ENCODE measurements at regions not wholly inside any gene's neighbourhood (a gene's known extent, or its start where the extent isn't known, plus 50 kb on each side); places are given as distances from the start of the nearest gene placed in this dataset.

DNA sequence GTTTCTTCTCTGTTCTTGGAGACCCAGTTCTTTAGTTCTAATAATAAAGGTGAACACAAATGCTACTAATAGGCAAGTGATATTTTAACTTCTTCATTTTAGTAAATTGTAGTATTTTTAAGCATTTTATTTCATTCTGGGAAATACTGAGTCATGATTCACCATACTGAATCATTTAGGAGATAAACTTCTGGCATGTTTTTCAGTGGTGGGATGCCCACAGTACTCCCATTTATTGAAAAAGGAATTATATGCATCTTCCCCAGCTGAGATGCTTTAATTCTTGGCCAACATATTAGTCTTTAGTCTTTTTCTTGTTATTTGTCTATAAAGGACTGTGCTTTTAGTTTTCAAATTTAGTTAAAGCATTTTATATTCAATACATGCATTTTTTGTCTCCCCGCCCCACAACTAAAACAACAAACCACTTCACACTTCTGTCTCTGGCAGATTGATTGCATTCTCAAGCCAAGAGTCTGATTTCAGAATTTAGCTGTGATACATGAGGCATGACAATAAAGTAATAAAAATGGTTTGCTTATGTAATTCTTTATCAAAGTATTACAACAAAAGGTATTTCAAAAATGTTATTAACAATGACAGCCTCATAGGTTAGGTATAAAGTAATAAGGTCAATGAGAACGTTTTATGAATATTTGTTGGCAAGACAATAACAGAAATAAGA, 125.2 kb upstream of the CDH18 start:
- TF ChIP-seq, protein P1, sequence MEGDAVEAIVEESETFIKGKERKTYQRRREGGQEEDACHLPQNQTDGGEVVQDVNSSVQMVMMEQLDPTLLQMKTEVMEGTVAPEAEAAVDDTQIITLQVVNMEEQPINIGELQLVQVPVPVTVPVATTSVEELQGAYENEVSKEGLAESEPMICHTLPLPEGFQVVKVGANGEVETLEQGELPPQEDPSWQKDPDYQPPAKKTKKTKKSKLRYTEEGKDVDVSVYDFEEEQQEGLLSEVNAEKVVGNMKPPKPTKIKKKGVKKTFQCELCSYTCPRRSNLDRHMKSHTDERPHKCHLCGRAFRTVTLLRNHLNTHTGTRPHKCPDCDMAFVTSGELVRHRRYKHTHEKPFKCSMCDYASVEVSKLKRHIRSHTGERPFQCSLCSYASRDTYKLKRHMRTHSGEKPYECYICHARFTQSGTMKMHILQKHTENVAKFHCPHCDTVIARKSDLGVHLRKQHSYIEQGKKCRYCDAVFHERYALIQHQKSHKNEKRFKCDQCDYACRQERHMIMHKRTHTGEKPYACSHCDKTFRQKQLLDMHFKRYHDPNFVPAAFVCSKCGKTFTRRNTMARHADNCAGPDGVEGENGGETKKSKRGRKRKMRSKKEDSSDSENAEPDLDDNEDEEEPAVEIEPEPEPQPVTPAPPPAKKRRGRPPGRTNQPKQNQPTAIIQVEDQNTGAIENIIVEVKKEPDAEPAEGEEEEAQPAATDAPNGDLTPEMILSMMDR (IDR thresholded peaks at IDR 0.05), result no peak
- TF ChIP-seq POLR2A (IDR thresholded peaks at IDR 0.05), result no peak
